ENCODE measurements at regions not wholly inside any gene's neighbourhood (a gene's known extent, or its start where the extent isn't known, plus 50 kb on each side); places are given as distances from the start of the nearest gene placed in this dataset.

DNA sequence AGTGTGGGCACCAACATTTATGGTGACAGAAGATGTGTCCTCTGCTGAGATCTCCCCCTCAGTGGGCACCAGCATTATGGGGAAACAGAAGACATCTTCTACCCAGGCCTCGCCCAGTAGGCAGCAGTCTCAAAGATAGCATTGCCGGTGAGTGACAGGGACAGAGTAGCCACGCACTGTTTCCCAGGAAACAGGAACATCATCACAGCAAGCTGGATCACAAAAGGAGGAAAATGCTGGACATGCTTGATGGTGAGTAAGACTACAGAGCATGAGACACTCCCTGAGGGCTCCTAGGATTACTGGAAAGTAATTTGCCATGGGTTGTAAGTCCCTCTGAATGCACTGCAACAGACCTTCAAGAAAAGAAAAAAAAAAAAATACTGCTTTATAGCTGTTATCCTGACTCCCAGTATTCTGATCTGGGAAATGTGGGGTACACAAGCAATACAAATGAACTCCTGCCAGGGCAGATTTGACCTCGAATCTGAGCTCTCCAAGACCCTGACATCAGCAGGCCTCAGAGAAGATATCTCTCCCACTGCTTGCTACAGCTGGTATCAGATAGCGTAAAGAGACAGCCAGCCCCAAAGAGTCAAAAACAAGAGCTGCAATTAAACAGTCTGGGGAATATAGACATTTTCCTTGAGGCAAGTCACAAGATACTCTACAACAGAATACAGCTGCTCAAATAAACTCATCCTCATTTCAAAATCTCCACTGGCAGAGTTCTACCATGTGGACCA lies 180.4 kb downstream of the RBM26 start:
- DNase-seq (ENCODE audit: low read depth, low spot score) = no peak
- no peak overlapping the region for H3K4me3 ChIP-seq (ENCODE audit: low read depth, low read length)
- TF ChIP-seq, protein P1, sequence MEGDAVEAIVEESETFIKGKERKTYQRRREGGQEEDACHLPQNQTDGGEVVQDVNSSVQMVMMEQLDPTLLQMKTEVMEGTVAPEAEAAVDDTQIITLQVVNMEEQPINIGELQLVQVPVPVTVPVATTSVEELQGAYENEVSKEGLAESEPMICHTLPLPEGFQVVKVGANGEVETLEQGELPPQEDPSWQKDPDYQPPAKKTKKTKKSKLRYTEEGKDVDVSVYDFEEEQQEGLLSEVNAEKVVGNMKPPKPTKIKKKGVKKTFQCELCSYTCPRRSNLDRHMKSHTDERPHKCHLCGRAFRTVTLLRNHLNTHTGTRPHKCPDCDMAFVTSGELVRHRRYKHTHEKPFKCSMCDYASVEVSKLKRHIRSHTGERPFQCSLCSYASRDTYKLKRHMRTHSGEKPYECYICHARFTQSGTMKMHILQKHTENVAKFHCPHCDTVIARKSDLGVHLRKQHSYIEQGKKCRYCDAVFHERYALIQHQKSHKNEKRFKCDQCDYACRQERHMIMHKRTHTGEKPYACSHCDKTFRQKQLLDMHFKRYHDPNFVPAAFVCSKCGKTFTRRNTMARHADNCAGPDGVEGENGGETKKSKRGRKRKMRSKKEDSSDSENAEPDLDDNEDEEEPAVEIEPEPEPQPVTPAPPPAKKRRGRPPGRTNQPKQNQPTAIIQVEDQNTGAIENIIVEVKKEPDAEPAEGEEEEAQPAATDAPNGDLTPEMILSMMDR (IDR thresholded peaks at IDR 0.05; ENCODE audit: low read depth, low read length) = no peak
- in situ Hi-C loops (cut with HindIII; ENCODE audit: low sequenced_read_pairs) = no loop called here

DNA sequence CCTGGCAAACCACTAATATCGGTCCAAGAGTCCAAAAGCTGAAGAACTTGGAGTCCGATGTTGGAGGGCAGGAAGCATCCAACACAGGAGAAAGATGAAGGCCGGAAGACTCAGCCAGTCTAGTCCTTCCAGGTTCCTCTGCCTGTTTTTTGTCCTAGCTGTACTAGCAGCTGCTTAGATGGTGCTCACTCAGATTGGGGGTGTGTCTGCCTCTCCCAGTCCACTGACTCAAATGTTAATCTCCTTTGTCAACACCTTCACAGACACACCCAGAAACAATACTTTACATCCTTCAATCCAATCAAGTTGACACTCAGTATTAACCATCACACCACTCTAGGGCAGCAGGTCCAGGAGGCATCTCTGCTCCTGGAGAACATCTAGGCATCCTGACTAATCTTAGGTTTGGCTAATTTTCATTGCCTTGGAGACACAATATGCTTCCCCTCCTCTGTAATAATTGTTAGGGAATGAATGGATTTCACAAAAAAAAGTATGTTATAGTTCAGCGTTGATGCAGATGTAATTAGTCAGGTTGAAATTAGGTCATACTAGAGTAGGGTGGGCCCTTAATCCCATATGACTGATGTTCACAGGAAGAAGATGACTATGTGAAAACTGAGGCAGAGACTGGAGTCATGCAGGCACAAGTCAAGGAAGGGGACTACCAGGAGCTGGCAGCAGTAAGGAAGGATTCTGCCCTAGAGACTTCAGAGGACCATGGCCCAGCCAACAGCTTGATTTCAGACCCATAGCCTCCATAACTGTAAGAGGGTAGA lies 183.4 kb downstream of the RBM26 start:
- no peak overlapping the region for H3K4me3 ChIP-seq (ENCODE audit: low read depth, low read length)
- TF ChIP-seq, protein P1 (IDR thresholded peaks at IDR 0.05; ENCODE audit: low read depth, low read length) = no peak
- no peak for DNase-seq (ENCODE audit: low read depth, low spot score)
- in situ Hi-C loops (cut with HindIII; ENCODE audit: low sequenced_read_pairs) = no loop called here

DNA sequence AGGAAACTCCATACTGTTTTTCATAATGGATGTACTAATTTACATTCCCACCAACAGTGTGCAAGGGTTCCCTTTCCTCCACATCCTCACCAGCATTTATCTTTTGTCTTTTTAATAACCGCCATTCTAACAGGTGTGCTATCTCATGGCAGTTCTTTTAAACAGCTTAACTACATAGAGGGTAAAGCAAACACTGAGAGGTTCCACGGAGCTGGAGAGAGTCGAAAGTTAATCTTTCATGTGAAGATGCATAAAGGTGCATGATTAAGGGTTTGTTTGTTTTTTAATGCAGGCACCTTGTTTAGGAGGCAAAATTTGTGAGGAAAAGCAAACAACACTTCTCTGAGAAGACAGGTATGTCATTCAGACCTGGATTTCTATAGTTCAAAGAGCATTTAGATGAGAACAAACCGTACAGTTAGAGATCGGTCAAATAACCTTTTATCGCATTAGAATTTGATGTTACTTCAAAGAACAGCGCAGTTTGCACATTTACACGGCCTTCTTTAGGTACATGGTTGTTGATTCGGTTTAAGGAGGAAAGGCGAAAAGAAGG lies 193.9 kb downstream of the RBM26 start:
- TF ChIP-seq, protein P1 (IDR thresholded peaks at IDR 0.05; ENCODE audit: low read depth, low read length) = no peak

DNA sequence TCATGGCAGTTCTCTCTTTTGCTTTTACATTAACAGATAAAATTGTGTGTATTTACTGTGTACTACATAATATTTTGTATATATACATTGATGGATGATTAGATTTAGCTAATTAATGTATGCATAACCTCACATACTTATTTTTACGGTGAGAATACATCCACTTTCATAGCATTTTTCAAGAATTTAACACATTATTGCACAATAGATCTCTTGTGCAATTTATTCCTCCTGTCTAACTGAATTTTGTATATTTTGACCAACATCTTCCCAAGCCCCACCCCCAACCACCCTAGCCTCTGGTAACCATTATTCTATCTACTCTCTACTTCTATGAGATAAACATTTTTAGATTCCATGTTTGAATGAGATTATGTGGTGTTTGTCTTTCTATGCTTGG lies 194.7 kb downstream of the RBM26 start:
- TF ChIP-seq, protein P1 (IDR thresholded peaks at IDR 0.05; ENCODE audit: low read depth, low read length) = no peak
- in situ Hi-C loops (cut with HindIII; ENCODE audit: low sequenced_read_pairs) = no loop called here
- no peak for DNase-seq (ENCODE audit: low read depth, low spot score)

More for the DNA sequence above, 193.9 kb downstream of the RBM26 start:
- DNase-seq (ENCODE audit: low read depth, low spot score) = no peak
- in situ Hi-C loops (cut with HindIII; ENCODE audit: low sequenced_read_pairs) = no loop called here
- no peak overlapping the region for H3K4me3 ChIP-seq (ENCODE audit: low read depth, low read length)

DNA sequence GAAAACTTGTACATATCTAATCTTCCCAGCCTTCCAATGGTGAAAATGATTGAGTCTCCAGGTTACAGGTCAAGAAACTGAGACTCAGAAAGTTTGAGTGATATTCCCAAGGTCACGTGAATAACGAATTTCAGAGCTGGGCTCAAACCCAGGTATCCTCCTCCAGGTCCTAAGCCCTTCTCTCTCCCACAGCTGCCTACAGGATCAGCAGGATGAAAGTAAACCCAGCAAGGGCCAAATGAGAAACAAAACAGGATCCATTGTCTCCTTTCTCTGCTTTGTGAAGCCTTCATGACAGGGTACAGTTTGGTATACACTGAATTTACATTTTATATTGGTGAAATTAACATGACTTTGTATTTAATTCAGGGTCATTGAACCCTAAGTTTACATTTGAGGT lies 208.1 kb downstream of the RBM26 start:
- DNase-seq (ENCODE audit: low read depth, low spot score) = no peak
- H3K4me3 ChIP-seq (ENCODE audit: low read depth, low read length) = no peak overlapping the region
- in situ Hi-C loops (cut with HindIII; ENCODE audit: low sequenced_read_pairs) = no loop called here
- TF ChIP-seq, protein P1 (IDR thresholded peaks at IDR 0.05; ENCODE audit: low read depth, low read length) = no peak

More for the DNA sequence above, 194.7 kb downstream of the RBM26 start:
- H3K4me3 ChIP-seq (ENCODE audit: low read depth, low read length) = no peak overlapping the region

DNA sequence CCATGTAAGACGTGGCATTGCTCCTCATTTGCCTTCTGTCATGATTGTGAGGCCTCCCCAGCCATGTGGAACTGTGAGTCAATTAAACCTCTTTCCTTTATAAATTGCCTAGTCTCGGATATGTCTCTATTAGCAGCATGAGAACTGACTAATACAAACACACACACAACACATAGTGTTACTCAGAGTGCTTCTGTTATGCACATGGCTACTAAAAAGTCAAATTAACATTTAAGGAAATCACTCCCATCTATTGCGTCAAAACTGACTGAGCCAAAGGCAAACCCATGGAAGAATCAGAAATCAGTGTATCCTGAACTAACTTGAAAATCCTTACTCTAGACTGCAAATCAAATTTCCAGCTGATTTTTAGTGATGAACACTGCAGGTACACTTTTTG lies 209.2 kb downstream of the RBM26 start:
- TF ChIP-seq, protein P1 (IDR thresholded peaks at IDR 0.05; ENCODE audit: low read depth, low read length) = no peak
- no peak for DNase-seq (ENCODE audit: low read depth, low spot score)
- in situ Hi-C loops (cut with HindIII; ENCODE audit: low sequenced_read_pairs) = no loop called here
- H3K4me3 ChIP-seq (ENCODE audit: low read depth, low read length) = no peak overlapping the region

Data from astrocyte of the spinal cord (primary cell).